Sigmoid colon (tissue), 6 donors: ENCODE measurements at regions not wholly inside any gene's neighbourhood (a gene's known extent, or its start where the extent isn't known, plus 50 kb on each side); places are given as distances from the start of the nearest gene placed in this dataset.

Experiments
- DNase-seq: peaks from one replicate; pipeline ENCODE4 v3.0.0-alpha.2; 2019
- H3K27ac ChIP-seq, 4 donors: fragments of 200-600 bp; sonication (generic); one replicate each; pipeline ENCODE4 v1.5.1; 2016 to 2019; ENCODE audit warnings: mild to moderate bottlenecking in 1 of 4
- H3K27me3 ChIP-seq, 3 donors: fragments of 200-600 bp; sonication (generic); one replicate each; pipeline ENCODE4 v1.5.1; 2019; ENCODE audit warnings: mild to moderate bottlenecking in 1 of 3
- H3K36me3 ChIP-seq, 4 donors: fragments of 200-600 bp; sonication (generic); one replicate each; pipeline ENCODE4 v1.5.1; 2016 to 2019
- H3K4me1 ChIP-seq, 4 donors: fragments of 200-600 bp; sonication (generic); one replicate each; pipeline ENCODE4 v1.5.1; 2017 to 2019
- H3K4me3 ChIP-seq, 4 donors: fragments of 200-600 bp; sonication (generic); one replicate each; pipeline ENCODE4 v1.5.1; 2017 to 2019; ENCODE audit warnings: mild to moderate bottlenecking in 2 of 4, moderate library complexity in 1 of 4
- H3K9me3 ChIP-seq, 4 donors: fragments of 200-600 bp in 3 of 4; sonication (generic) in 3 of 4; one replicate each; pipeline versions ENCODE4 v1.5.1 to v1.6.1; 2013 to 2019
- EP300 ChIP-seq, 4 donors: sonication (generic); formaldehyde crosslinking; IDR thresholded peaks; one replicate each; pipeline ENCODE4 v1.6.1; 2017; ENCODE audit warnings: antibody characterized with exemption in 4 of 4
- POLR2A ChIP-seq, 2 donors: fragments of 450-650 bp; IDR thresholded peaks; one replicate each; pipeline ENCODE4 v1.6.1; 2016; ENCODE audit warnings: antibody characterized with exemption in 2 of 2, mild to moderate bottlenecking in 2 of 2, moderate library complexity in 2 of 2
- POLR2AphosphoS5 ChIP-seq, 4 donors: sonication (generic); formaldehyde crosslinking; IDR thresholded peaks; one replicate each; pipeline ENCODE4 v1.6.1; 2017; ENCODE audit warnings: antibody characterized with exemption in 4 of 4
- WGBS, 2 donors: extraction: QIAGEN DNeasy Blood & Tissue Kit; methylation state at CpG; one replicate each; pipeline ENCODE4 v1.1.7; 2013; 5-methylcytosine and 5-hydroxymethylcytosine counted together
- intact Hi-C: fragments of 100-400 bp; cut with DNase I; formaldehyde crosslinking; loops from one replicate; pipeline ENCODE4 v1.15.1; 2023
- TF ChIP-seq, protein P1 (sequence below), 4 experiments: fragments of 450-650 bp in 3 of 4; fragments of 200-600 bp in 1 of 4; IDR thresholded peaks; one replicate each; pipeline ENCODE4 v1.5.1; 2016 to 2019; ENCODE audit warnings: antibody characterized with exemption in 4 of 4, mild to moderate bottlenecking in 3 of 4, moderate library complexity in 2 of 4
- donor health status: healthy with polysubstance abuse.
- donor health status: healthy.

- Histone ChIP-seq H3K9me3 (no peaks in the 10 kb centered on the region), H3K36me3 (no peaks in the 10 kb centered on the region), H3K27me3 (no peaks in the 10 kb centered on the region), H3K4me3 (no peak overlapping the region), H3K27ac (no peak overlapping the region), H3K4me1 (peaks cover 0 to 22% (median 14%) of the 10 kb centered on the region in 4 donors)
- intact Hi-C loops, result no loop called here
- 86 to 88% methylated on average over 8 of the region's 8 CpGs for WGBS, 2 donors
- DNase-seq, result no peak
- TF ChIP-seq, protein P1, sequence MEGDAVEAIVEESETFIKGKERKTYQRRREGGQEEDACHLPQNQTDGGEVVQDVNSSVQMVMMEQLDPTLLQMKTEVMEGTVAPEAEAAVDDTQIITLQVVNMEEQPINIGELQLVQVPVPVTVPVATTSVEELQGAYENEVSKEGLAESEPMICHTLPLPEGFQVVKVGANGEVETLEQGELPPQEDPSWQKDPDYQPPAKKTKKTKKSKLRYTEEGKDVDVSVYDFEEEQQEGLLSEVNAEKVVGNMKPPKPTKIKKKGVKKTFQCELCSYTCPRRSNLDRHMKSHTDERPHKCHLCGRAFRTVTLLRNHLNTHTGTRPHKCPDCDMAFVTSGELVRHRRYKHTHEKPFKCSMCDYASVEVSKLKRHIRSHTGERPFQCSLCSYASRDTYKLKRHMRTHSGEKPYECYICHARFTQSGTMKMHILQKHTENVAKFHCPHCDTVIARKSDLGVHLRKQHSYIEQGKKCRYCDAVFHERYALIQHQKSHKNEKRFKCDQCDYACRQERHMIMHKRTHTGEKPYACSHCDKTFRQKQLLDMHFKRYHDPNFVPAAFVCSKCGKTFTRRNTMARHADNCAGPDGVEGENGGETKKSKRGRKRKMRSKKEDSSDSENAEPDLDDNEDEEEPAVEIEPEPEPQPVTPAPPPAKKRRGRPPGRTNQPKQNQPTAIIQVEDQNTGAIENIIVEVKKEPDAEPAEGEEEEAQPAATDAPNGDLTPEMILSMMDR (IDR thresholded peaks at IDR 0.05), result no peak
- TF ChIP-seq POLR2A (IDR thresholded peaks at IDR 0.05) (no peak), POLR2AphosphoS5 (IDR thresholded peaks at IDR 0.05) (no peak), EP300 (IDR thresholded peaks at IDR 0.05) (no peak)
These were observed 208.9 kb downstream of the GLI2 start for GRCh38 chr2:120944575-120944974.

- no peaks in the 10 kb centered on the region for H3K27me3 ChIP-seq
- intact Hi-C loops, result no loop called here
These were observed 209.4 kb downstream of the GLI2 start for GRCh38 chr2:120945091-120945490.

GRCh38 chr2:120945832-120946499 lies 210.3 kb downstream of the GLI2 start:
- H3K36me3 ChIP-seq, result no peaks in the 10 kb centered on the region
- intact Hi-C loops, result no loop called here
- H3K9me3 ChIP-seq, result no peaks in the 10 kb centered on the region
- H3K4me3 ChIP-seq, result no peak overlapping the region
- peaks cover 0 to 13% (median 9%) of the 10 kb centered on the region in 4 donors for H3K4me1 ChIP-seq
- WGBS, 2 donors, result 91 to 95% methylated on average over 4 of the region's 4 CpGs
- TF ChIP-seq POLR2AphosphoS5 (IDR thresholded peaks at IDR 0.05) (no peak), EP300 (IDR thresholded peaks at IDR 0.05) (no peak), POLR2A (IDR thresholded peaks at IDR 0.05) (no peak)
- TF ChIP-seq, protein P1 (IDR thresholded peaks at IDR 0.05), result no peak
- DNase-seq, result no peak
- no peaks in the 10 kb centered on the region for H3K27me3 ChIP-seq
- no peak overlapping the region for H3K27ac ChIP-seq

More at GRCh38 chr2:120945091-120945490, 209.4 kb downstream of the GLI2 start:
- 77 to 80% methylated on average over 10 of the region's 10 CpGs for WGBS, 2 donors
- Histone ChIP-seq H3K27ac (no peak overlapping the region), H3K36me3 (no peaks in the 10 kb centered on the region), H3K4me3 (no peak overlapping the region), H3K4me1 (peaks cover 0 to 19% (median 10%) of the 10 kb centered on the region in 4 donors), H3K9me3 (no peaks in the 10 kb centered on the region)
- DNase-seq, result no peak
- TF ChIP-seq POLR2A (IDR thresholded peaks at IDR 0.05), result no peak

GRCh38 chr2:120947327-120947726 lies 211.7 kb downstream of the GLI2 start:
- Histone ChIP-seq H3K4me3 (no peak overlapping the region), H3K9me3 (no peaks in the 10 kb centered on the region), H3K27me3 (no peaks in the 10 kb centered on the region), H3K27ac (no peak overlapping the region), H3K36me3 (no peaks in the 10 kb centered on the region), H3K4me1 (peaks cover 0 to 5% (median 0%) of the 10 kb centered on the region in 4 donors)
- 93 to 94% methylated on average over 5 of the region's 5 CpGs for WGBS, 2 donors
- no peak for DNase-seq
- intact Hi-C loops, result no loop called here
- TF ChIP-seq POLR2AphosphoS5 (IDR thresholded peaks at IDR 0.05) (no peak), EP300 (IDR thresholded peaks at IDR 0.05) (no peak), POLR2A (IDR thresholded peaks at IDR 0.05) (no peak)
- TF ChIP-seq, protein P1 (IDR thresholded peaks at IDR 0.05), result no peak

- intact Hi-C loops, result no loop called here
- WGBS, 2 donors, result 89 to 92% methylated on average over 10 of the region's 10 CpGs
- no peaks in the 10 kb centered on the region for H3K36me3 ChIP-seq
- no peaks in the 10 kb centered on the region for H3K9me3 ChIP-seq
- peaks cover 0 to 6% (median 0%) of the 10 kb centered on the region in 4 donors for H3K4me1 ChIP-seq
- no peak for TF ChIP-seq POLR2A (IDR thresholded peaks at IDR 0.05)
- no peak for TF ChIP-seq POLR2AphosphoS5 (IDR thresholded peaks at IDR 0.05)
- TF ChIP-seq, protein P1 (IDR thresholded peaks at IDR 0.05), result no peak
- TF ChIP-seq EP300 (IDR thresholded peaks at IDR 0.05), result no peak
- H3K27me3 ChIP-seq, result no peaks in the 10 kb centered on the region
- DNase-seq, result no peak
- H3K27ac ChIP-seq, result no peak overlapping the region
- H3K4me3 ChIP-seq, result no peak overlapping the region
These were observed 212.5 kb downstream of the GLI2 start for GRCh38 chr2:120947982-120948661.
